ENCODE measurements at regions not wholly inside any gene's neighbourhood (a gene's known extent, or its start where the extent isn't known, plus 50 kb on each side); places are given as distances from the start of the nearest gene placed in this dataset.

- DNase-seq (no peak), FAIRE-seq (no peak), ATAC-seq (no peak)
- 81 to 90% methylated on average over 1 of the region's 1 CpG for WGBS, 2 donors
- TF ChIP-seq CTCF (IDR thresholded peaks at IDR 0.05), result no peak
- intact Hi-C loops (cut with DNase I), result no loop called here
- Histone ChIP-seq H3K27me3 (no peaks in the 10 kb centered on the region), H3K36me3 (no peaks in the 10 kb centered on the region), H3K4me3 (no peak overlapping the region), H3K27ac (peak overlapping the region in 2 of 4 donors; percentile 62 to 68), H3K4me1 (peaks cover 17 to 52% (median 40%) of the 10 kb centered on the region in 3 donors), H3K9me3 (peaks cover 0 to 3% (median 0%) of the 10 kb centered on the region in 4 donors)
Observed at GRCh38 chr3:177590826-177591225, 393.5 kb upstream of the TBL1XR1 start.

- peak overlapping the region in 3 of 4 donors; percentile 11 to 68 (median 62) for H3K27ac ChIP-seq
- no peaks in the 10 kb centered on the region for H3K36me3 ChIP-seq
- H3K4me3 ChIP-seq, result no peak overlapping the region
- ATAC-seq, result peak in 2 of 4 donors; percentile 19 to 21
- no peak for FAIRE-seq
- H3K4me1 ChIP-seq, result peaks cover 17 to 54% (median 40%) of the 10 kb centered on the region in 3 donors
- 65 to 82% methylated on average over 4 of the region's 4 CpGs for WGBS, 2 donors
- DNase-seq, result peak in 1 of 6 donors; percentile 28
- peaks cover 0 to 3% (median 0%) of the 10 kb centered on the region in 4 donors for H3K9me3 ChIP-seq
- H3K27me3 ChIP-seq, result no peaks in the 10 kb centered on the region
- no peak for TF ChIP-seq CTCF (IDR thresholded peaks at IDR 0.05)
- intact Hi-C loops (cut with DNase I), result no loop called here
Observed at GRCh38 chr3:177591379-177591778, 394.1 kb upstream of the TBL1XR1 start.

GRCh38 chr3:177594096-177594495 is 396.8 kb upstream of the TBL1XR1 start:
- ATAC-seq (no peak), DNase-seq (no peak), FAIRE-seq (no peak)
- no peak overlapping the region for H3K27ac ChIP-seq
- no peak overlapping the region for H3K4me3 ChIP-seq
- H3K9me3 ChIP-seq, result peaks cover 0 to 3% (median 0%) of the 10 kb centered on the region in 4 donors
- intact Hi-C loops (cut with DNase I), result no loop called here
- WGBS, 2 donors, result 92 to 93% methylated on average over 6 of the region's 6 CpGs
- H3K27me3 ChIP-seq, result no peaks in the 10 kb centered on the region
- H3K4me1 ChIP-seq, result peaks cover 17 to 72% (median 63%) of the 10 kb centered on the region in 3 donors
- TF ChIP-seq CTCF (IDR thresholded peaks at IDR 0.05), result no peak
- H3K36me3 ChIP-seq, result no peaks in the 10 kb centered on the region

- Histone ChIP-seq H3K4me3 (no peak overlapping the region), H3K27ac (no peak overlapping the region), H3K4me1 (peaks cover 11 to 61% (median 55%) of the 10 kb centered on the region in 3 donors), H3K36me3 (no peaks in the 10 kb centered on the region), H3K9me3 (peaks cover 0 to 3% (median 0%) of the 10 kb centered on the region in 4 donors), H3K27me3 (no peaks in the 10 kb centered on the region)
- TF ChIP-seq CTCF (IDR thresholded peaks at IDR 0.05), result no peak
- 84 to 89% methylated on average over 4 of the region's 4 CpGs for WGBS, 2 donors
- FAIRE-seq, result no peak
- no peak for DNase-seq
- no peak for ATAC-seq
- intact Hi-C loops (cut with DNase I), result no loop called here
Observed at GRCh38 chr3:177595530-177596188, 398.4 kb upstream of the TBL1XR1 start.

- peak in 2 of 6 donors; percentile 30 to 33 for DNase-seq
- Histone ChIP-seq H3K4me1 (peaks cover 10 to 54% (median 51%) of the 10 kb centered on the region in 3 donors), H3K27me3 (no peaks in the 10 kb centered on the region), H3K36me3 (no peaks in the 10 kb centered on the region), H3K9me3 (peaks cover 0 to 3% (median 0%) of the 10 kb centered on the region in 4 donors), H3K4me3 (no peak overlapping the region), H3K27ac (peak overlapping the region in 1 of 4 donors; percentile 1)
- no peak for FAIRE-seq
- WGBS, 2 donors, result 61 to 62% methylated on average over 3 of the region's 3 CpGs
- intact Hi-C loops (cut with DNase I), result no loop called here
- ATAC-seq, result peak in 3 of 4 donors; percentile 14 to 43 (median 33)
- TF ChIP-seq CTCF (IDR thresholded peaks at IDR 0.05), result no peak
Observed at GRCh38 chr3:177596248-177596815, 399.1 kb upstream of the TBL1XR1 start.

All from pancreas (tissue), 10 donors.